OCI-LY1 (cell line): ENCODE measurements at regions not wholly inside any gene's neighbourhood (a gene's known extent, or its start where the extent isn't known, plus 50 kb on each side); places are given as distances from the start of the nearest gene placed in this dataset.

Experiments
- H2AFZ ChIP-seq: fragments of 200-600 bp; sonication (generic), shearing (Covaris generic); 2 replicates; pipeline ENCODE4 v1.6.0; 2014; ENCODE audit warnings: antibody characterized with exemption, mild to moderate bottlenecking, low read length
- H3F3A ChIP-seq: fragments of 200-600 bp; sonication (generic), shearing (Covaris generic); 2 replicates; pipeline ENCODE4 v1.6.0; 2014; ENCODE audit warnings: mild to moderate bottlenecking, antibody characterized with exemption, low read length, moderate library complexity; ENCODE audit not compliant: insufficient read depth
- H3K27ac ChIP-seq: fragments of 200-600 bp; sonication (generic); 2 replicates; pipeline ENCODE4 v1.5.1; 2014; ENCODE audit warnings: low read length, mixed run types, mild to moderate bottlenecking, low read depth; ENCODE audit not compliant: poor library complexity, severe bottlenecking
- H3K27me3 ChIP-seq: fragments of 200-600 bp; sonication (generic); 2 replicates; pipeline ENCODE4 v1.6.0; 2014; ENCODE audit warnings: antibody characterized with exemption, mild to moderate bottlenecking, low read length, moderate library complexity; ENCODE audit not compliant: insufficient read depth
- H3K36me3 ChIP-seq: fragments of 200-600 bp; sonication (generic); 2 replicates; pipeline ENCODE4 v1.6.1; 2014; ENCODE audit warnings: mild to moderate bottlenecking, antibody characterized with exemption, low read length, moderate library complexity, mixed read lengths; ENCODE audit not compliant: insufficient read depth
- H3K4me1 ChIP-seq: fragments of 200-600 bp; sonication (generic); 2 replicates; pipeline ENCODE4 v1.5.1; 2014; ENCODE audit warnings: mild to moderate bottlenecking, low read length, moderate library complexity; ENCODE audit not compliant: insufficient read depth, severe bottlenecking
- H3K4me2 ChIP-seq: fragments of 200-600 bp; sonication (generic), shearing (Covaris generic); 2 replicates; pipeline ENCODE4 v1.6.1; 2014; ENCODE audit warnings: low read length
- H3K4me3 ChIP-seq: fragments of 200-600 bp; sonication (generic); 2 replicates; pipeline ENCODE4 v1.5.1; 2014; ENCODE audit warnings: low read length, low read depth, mild to moderate bottlenecking, mixed read lengths; ENCODE audit not compliant: poor library complexity, severe bottlenecking
- H3K79me2 ChIP-seq: fragments of 200-600 bp; shearing (Covaris generic); 2 replicates; pipeline ENCODE4 v1.6.1; 2016; ENCODE audit warnings: mixed run types, low read length, mixed read lengths; ENCODE audit not compliant: insufficient read depth
- H3K9ac ChIP-seq: fragments of 200-600 bp; sonication (generic), shearing (Covaris generic); 2 replicates; pipeline ENCODE4 v1.6.1; 2014; ENCODE audit warnings: mild to moderate bottlenecking, low read length, mixed read lengths
- H3K9me2 ChIP-seq: fragments of 200-600 bp; sonication (generic), shearing (Covaris generic); 2 replicates; pipeline ENCODE4 v1.6.1; 2014; ENCODE audit warnings: low read depth, mild to moderate bottlenecking, low read length, mixed read lengths
- H3K9me3 ChIP-seq: fragments of 200-600 bp; shearing (Covaris generic); 2 replicates; pipeline ENCODE4 v1.6.1; 2014; ENCODE audit warnings: low read length, mixed read lengths
- H4K20me1 ChIP-seq: fragments of 200-600 bp; sonication (generic), shearing (Covaris generic); 2 replicates; pipeline ENCODE4 v1.6.0; 2016; ENCODE audit warnings: mild to moderate bottlenecking, low read length; ENCODE audit not compliant: insufficient read depth
- CTCF ChIP-seq: fragments of 200-600 bp; sonication (generic), shearing (Covaris generic); IDR thresholded peaks from 2 replicates; pipeline ENCODE4 v1.5.1; 2017; ENCODE audit warnings: mild to moderate bottlenecking, antibody characterized with exemption, low read length, moderate library complexity, mixed read lengths
- EZH2 ChIP-seq: fragments of 200-600 bp; sonication (generic), shearing (Covaris generic); IDR thresholded peaks from 2 replicates; pipeline ENCODE4 v1.8.0; 2017; ENCODE audit warnings: borderline replicate concordance, mixed run types, mild to moderate bottlenecking, antibody characterized with exemption, low read length, moderate library complexity, mixed read lengths

GRCh38 chr11:20243974-20244373, 83.7 kb upstream of the DBX1 start:
- Histone ChIP-seq H2AFZ (no peak overlapping the region), H3K9me3 (no peaks in the 10 kb centered on the region), H4K20me1 (no peaks in the 10 kb centered on the region), H3F3A (no peaks in the 10 kb centered on the region), H3K4me3 (no peak overlapping the region), H3K9ac (no peak overlapping the region), H3K9me2 (no peaks in the 10 kb centered on the region), H3K79me2 (no peaks in the 10 kb centered on the region), H3K27ac (no peak overlapping the region), H3K4me1 (no peaks in the 10 kb centered on the region), H3K27me3 (no peaks in the 10 kb centered on the region), H3K4me2 (no peak overlapping the region), H3K36me3 (no peaks in the 10 kb centered on the region)
- TF ChIP-seq EZH2 (no peak), CTCF (peak; percentile 57)

GRCh38 chr11:20238712-20239111, 78.4 kb upstream of the DBX1 start:
- TF ChIP-seq EZH2 (no peak), CTCF (no peak)
- H3K79me2 ChIP-seq, result no peaks in the 10 kb centered on the region
- H3F3A ChIP-seq, result no peaks in the 10 kb centered on the region
- no peaks in the 10 kb centered on the region for H3K27me3 ChIP-seq
- no peaks in the 10 kb centered on the region for H3K4me1 ChIP-seq
- no peak overlapping the region for H3K27ac ChIP-seq
- no peak overlapping the region for H2AFZ ChIP-seq
- H3K9me2 ChIP-seq, result no peaks in the 10 kb centered on the region
- H3K9ac ChIP-seq, result no peak overlapping the region
- no peaks in the 10 kb centered on the region for H4K20me1 ChIP-seq
- no peak overlapping the region for H3K4me3 ChIP-seq
- no peaks in the 10 kb centered on the region for H3K36me3 ChIP-seq
- H3K9me3 ChIP-seq, result no peaks in the 10 kb centered on the region
- H3K4me2 ChIP-seq, result no peak overlapping the region

GRCh38 chr11:20235164-20235563, 74.9 kb upstream of the DBX1 start:
- Histone ChIP-seq H3K9me3 (no peaks in the 10 kb centered on the region), H3K9me2 (no peaks in the 10 kb centered on the region), H3K4me2 (no peak overlapping the region), H3K4me3 (no peak overlapping the region), H2AFZ (no peak overlapping the region), H3K27ac (no peak overlapping the region), H3K79me2 (no peaks in the 10 kb centered on the region), H3K27me3 (no peaks in the 10 kb centered on the region), H3F3A (no peaks in the 10 kb centered on the region), H3K4me1 (no peaks in the 10 kb centered on the region), H3K9ac (no peak overlapping the region), H4K20me1 (no peaks in the 10 kb centered on the region), H3K36me3 (no peaks in the 10 kb centered on the region)
- TF ChIP-seq CTCF (no peak), EZH2 (no peak)
